Heart left ventricle (tissue), 13 donors: ENCODE measurements at regions not wholly inside any gene's neighbourhood (a gene's known extent, or its start where the extent isn't known, plus 50 kb on each side); places are given as distances from the start of the nearest gene placed in this dataset.

Experiments used
- CTCF ChIP-seq, 12 donors: fragments of 200-600 bp; sonication (generic) in 4 of 12; IDR thresholded peaks; one replicate each; pipeline versions ENCODE4 v1.5.0 to v1.8.0; 2018 to 2022; ENCODE audit warnings: antibody characterized with exemption in 12 of 12, mild to moderate bottlenecking in 5 of 12
- POLR2A ChIP-seq, 2 donors: fragments of 450-650 bp; IDR thresholded peaks; one replicate each; pipeline ENCODE4 v1.6.1; 2017; ENCODE audit warnings: antibody characterized with exemption in 2 of 2, mild to moderate bottlenecking in 2 of 2, moderate library complexity in 2 of 2
- donor health status: ischemic (EF 13 %, LVEDD 7.1; RV severe dilation, severe dysfunction).
- donor health status: DM: no; HTN: yes; CAD: no.
- donor health status: DM: no; HTN: no; CAD: no.
- donor health status: ischemic (EF 25% LVEDD 6.9; RV normal size, moderate dysfunction).
- donor health status: ischemic (EF 25% LVEDD 5.7; RV mildly dilated, moderate dysfunction).
- donor health status: ischemic (EF 35%, LVEDD 5.7; RV mildly dilated, moderate dysfunction).
- donor health status: nonischemic (EF 11% LVEDD 7.7; RV severe dilation, severe dysfunction).
- donor health status: DM: yes; HTN: yes; CAD: no.
- donor health status: PGD.
- donor health status: ischemic (EF 29% LVEDD 5.4; RV normal size, mild dysfunction).
- donor health status: nonischemic (EF 23%, LVEDD 6.1; RV moderate dilation, normal function).

- TF ChIP-seq CTCF (IDR thresholded peaks at IDR 0.05) = no peak
- no peak for TF ChIP-seq POLR2A (IDR thresholded peaks at IDR 0.05)
Observed at GRCh38 chr5:62771341-62771740, 192.7 kb downstream of the LRRC70 start.
